ENCODE measurements at regions not wholly inside any gene's neighbourhood (a gene's known extent, or its start where the extent isn't known, plus 50 kb on each side); places are given as distances from the start of the nearest gene placed in this dataset.

- DNase-seq (ENCODE audit: low read depth): no peak
- TF ChIP-seq CTCF (IDR thresholded peaks at IDR 0.05; ENCODE audit: low read depth, low read length): no peak
- no peak for TF ChIP-seq MAX (IDR thresholded peaks at IDR 0.05; ENCODE audit: low read depth, low read length)
- TF ChIP-seq MYC (IDR thresholded peaks at IDR 0.05; ENCODE audit: low read depth, low read length): no peak
- TF ChIP-seq POLR2A (IDR thresholded peaks at IDR 0.05; ENCODE audit: extremely low read depth, insufficient read length): no peak
- H3K4me3 ChIP-seq (ENCODE audit: low read depth, low read length): no peak overlapping the region
Measured at GRCh38 chr12:65748332-65748731, 76.0 kb upstream of the HMGA2 start.

GRCh38 chr12:65754290-65754689, 70.0 kb upstream of the HMGA2 start:
- no peak overlapping the region for H3K4me3 ChIP-seq (ENCODE audit: low read depth, low read length)
- no peak for DNase-seq (ENCODE audit: low read depth)
- TF ChIP-seq POLR2A (IDR thresholded peaks at IDR 0.05; ENCODE audit: extremely low read depth, insufficient read length) (no peak), CTCF (IDR thresholded peaks at IDR 0.05; ENCODE audit: low read depth, low read length) (no peak), MYC (IDR thresholded peaks at IDR 0.05; ENCODE audit: low read depth, low read length) (no peak), MAX (IDR thresholded peaks at IDR 0.05; ENCODE audit: low read depth, low read length) (no peak)

GRCh38 chr12:65754744-65755595, 69.3 kb upstream of the HMGA2 start:
- TF ChIP-seq MAX (IDR thresholded peaks at IDR 0.05; ENCODE audit: low read depth, low read length) (no peak), POLR2A (IDR thresholded peaks at IDR 0.05; ENCODE audit: extremely low read depth, insufficient read length) (no peak), CTCF (IDR thresholded peaks at IDR 0.05; ENCODE audit: low read depth, low read length) (no peak), MYC (IDR thresholded peaks at IDR 0.05; ENCODE audit: low read depth, low read length) (no peak)
- DNase-seq (ENCODE audit: low read depth): no peak

GRCh38 chr12:65755596-65755978, 68.7 kb upstream of the HMGA2 start:
- no peak for DNase-seq (ENCODE audit: low read depth)
- TF ChIP-seq MYC (IDR thresholded peaks at IDR 0.05; ENCODE audit: low read depth, low read length) (no peak), POLR2A (IDR thresholded peaks at IDR 0.05; ENCODE audit: extremely low read depth, insufficient read length) (no peak), MAX (IDR thresholded peaks at IDR 0.05; ENCODE audit: low read depth, low read length) (no peak), CTCF (IDR thresholded peaks at IDR 0.05; ENCODE audit: low read depth, low read length) (no peak)
- H3K4me3 ChIP-seq (ENCODE audit: low read depth, low read length): no peak overlapping the region

More at GRCh38 chr12:65754744-65755595, 69.3 kb upstream of the HMGA2 start:
- no peak overlapping the region for H3K4me3 ChIP-seq (ENCODE audit: low read depth, low read length)

GRCh38 chr12:65756267-65756666, 68.0 kb upstream of the HMGA2 start:
- no peak for DNase-seq (ENCODE audit: low read depth)
- H3K4me3 ChIP-seq (ENCODE audit: low read depth, low read length): no peak overlapping the region
- TF ChIP-seq POLR2A (IDR thresholded peaks at IDR 0.05; ENCODE audit: extremely low read depth, insufficient read length) (no peak), MAX (IDR thresholded peaks at IDR 0.05; ENCODE audit: low read depth, low read length) (no peak), MYC (IDR thresholded peaks at IDR 0.05; ENCODE audit: low read depth, low read length) (no peak), CTCF (IDR thresholded peaks at IDR 0.05; ENCODE audit: low read depth, low read length) (no peak)
